HG03025 (cell line): ENCODE measurements at regions not wholly inside any gene's neighbourhood (a gene's known extent, or its start where the extent isn't known, plus 50 kb on each side); places are given as distances from the start of the nearest gene placed in this dataset.

Experiments used
- ATAC-seq: cut with Tn5 transposase; IDR thresholded peaks from one replicate; pipeline ENCODE4 v1.9.1; 2021; ENCODE audit warnings: mild to moderate bottlenecking, moderate library complexity; ENCODE audit not compliant: unreplicated experiment, low FRiP score

DNA sequence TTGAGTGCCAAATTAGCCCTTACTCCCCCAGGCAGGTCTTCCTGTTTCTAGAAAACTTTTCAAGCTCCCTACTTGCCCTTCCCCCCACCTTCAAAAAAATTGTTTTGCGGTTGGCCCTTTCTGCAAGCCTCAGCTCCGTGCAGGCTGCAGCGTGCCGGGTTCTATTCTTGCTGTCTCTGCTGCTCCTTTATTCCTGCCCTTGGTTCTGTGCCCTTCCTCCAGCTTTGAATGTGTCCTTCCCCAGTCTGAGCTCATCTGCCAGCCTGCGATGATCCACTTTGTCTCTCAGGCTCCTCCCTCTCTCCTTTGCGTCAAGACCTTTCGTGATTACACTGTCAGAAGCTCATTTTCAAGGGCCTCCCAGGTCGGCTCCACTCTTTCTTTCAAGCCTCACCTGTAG is 98.6 kb downstream of the IRF2BPL start:
- ATAC-seq = no peak

DNA sequence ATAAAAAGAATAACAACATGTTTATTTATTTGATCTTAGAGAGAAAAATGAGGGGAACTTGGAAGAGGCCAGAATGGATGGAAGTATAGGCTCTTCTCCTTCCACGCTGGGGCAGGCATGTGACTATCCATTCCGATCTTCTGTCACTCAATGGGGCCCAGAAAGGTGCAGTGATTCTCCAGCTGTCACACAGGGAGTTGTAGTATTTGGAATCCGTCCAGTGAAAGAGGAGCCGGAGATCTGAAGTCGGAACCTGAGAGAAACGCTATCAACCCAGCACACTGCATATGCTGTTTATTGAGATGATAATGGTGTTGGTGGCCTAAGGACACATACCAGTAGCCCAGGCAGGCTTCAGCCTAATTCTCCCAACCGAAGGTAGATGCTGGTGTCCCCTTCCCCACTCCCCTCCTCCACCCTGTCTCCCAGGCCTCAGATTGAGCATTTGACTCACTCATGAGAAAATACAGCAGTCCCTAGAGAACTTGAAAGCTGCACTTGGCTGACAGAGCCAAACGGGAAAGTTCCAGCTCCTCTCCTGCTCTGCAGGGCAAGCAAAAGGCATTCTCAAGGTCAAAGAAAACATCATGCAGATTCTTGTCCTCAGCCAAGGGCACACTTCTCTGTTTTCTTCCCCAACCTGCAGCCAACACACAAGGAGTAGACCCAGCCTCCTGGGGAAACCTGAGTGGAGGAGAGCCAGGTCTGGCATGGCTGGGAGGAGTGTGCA is 100.4 kb downstream of the IRF2BPL start:
- ATAC-seq = no peak

DNA sequence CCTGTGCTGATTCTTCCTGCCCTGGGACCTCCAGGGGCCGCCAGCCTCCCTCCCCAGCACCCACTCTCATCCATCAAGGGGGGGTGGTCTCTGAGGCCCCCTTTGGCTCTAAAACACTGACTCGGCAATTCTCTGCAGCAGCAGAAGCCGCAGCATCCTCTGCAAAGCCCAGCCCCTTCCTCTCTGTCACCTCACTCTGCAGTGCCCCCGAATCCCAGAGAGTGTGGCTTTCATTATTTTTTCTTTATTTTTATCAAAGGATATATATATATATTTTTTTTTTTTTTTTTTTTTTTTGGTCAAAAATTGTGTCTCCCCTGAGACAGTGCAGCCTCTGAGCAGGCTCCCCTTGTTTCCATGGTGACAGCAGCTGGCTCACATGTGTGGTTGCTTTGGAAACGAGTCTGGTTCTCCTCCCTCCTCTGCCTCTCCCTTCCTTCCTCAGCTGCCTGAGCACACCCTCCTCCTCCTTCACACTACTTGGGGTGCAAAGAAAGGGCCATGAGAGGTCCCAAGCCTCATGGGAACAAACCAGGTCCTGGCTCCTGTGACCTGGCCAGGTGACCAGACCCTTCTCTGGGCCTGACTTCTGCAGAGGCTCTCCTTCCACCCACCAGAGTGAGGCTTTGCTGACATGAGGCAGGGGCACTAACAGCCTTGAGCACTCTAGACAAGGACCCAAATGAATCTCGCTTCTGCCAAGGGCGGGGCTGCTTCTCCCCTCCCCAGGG is 100.5 kb downstream of the LRRC74A start:
- no peak for ATAC-seq

DNA sequence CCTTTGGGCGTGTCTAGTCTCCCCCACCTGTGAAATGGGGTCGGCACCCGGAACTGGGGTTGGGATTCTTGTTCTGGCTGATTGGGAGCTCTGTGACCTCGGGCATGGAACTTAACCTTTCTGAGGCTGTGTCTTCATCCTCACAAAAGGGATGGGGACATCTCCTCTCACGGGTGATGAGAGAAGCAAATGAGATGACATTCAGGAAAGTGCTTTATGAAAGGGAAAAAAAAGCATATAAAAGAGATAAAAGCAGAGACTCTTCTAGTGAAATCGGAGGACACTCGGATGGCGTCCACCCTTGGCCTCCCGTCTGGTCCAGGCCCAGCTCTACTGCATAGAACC is 98.9 kb downstream of the LRRC74A start:
- ATAC-seq = no peak

- no peak for ATAC-seq
Observed at GRCh38 chr14:76924371-76925096, 98.3 kb downstream of the LRRC74A start.

DNA sequence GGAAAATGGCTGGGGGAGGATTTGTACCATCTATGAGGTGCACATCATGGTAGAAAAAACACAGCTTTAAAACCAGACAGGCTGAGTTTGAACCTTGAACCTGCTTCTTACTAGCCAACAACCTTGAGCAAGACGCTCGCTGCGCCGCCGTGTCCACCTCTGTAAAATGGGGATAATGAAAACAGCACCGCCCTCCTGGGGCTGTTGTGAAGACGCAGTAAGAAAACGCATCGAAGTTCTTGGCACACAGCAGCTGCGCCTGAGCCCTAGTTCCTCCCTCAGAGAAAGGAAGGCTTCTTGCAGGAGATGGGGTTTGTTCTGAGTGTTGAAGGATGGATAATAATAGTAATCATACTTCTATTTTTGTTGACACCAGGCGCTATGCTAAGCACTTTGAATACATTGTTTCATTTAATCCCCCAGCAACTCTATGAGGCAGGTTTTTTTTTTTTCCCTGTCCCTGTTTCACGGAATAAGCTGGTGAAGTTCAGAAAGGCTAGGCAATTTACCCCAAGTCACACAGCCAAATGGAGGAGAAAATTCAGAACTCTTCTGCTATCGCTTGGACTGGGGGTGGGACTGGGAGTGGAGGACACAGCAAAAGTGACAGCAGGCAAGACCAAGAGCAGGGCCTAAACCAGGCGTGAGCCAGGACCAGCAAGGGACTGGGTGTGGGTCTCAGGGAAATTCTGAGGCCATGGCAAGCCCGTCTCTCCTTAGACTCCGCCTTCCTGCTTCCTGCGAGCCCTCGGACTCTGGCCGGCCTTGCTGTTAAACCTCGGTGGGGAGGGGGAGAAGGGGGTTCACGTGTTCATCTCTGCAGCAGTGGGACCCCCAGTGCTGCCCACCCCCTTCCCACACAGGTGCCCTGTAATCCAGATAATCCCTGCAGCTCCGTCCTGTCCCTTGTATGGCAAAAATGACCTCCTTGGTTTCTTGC is 97.5 kb downstream of the LRRC74A start:
- ATAC-seq = no peak

- no peak for ATAC-seq
Observed at GRCh38 chr14:76922584-76922983, 96.4 kb downstream of the LRRC74A start.

GRCh38 chr14:76922092-76922491 is 95.9 kb downstream of the LRRC74A start:
- ATAC-seq = no peak

DNA sequence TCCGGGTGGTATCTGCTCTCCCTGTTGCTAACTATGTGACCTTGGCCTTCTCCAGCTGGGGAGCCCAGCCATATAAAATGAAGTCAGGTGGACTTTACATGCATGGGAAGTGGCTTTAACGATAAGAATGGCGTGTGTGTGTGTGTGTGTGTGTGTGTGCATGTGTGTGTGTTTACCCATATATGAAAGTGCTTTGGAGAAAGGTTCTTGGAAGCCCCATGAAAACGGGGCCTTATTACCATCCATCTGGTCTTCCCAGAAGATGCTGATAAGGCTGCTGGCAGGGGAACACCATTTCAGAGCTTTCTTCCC is 94.8 kb downstream of the LRRC74A start:
- ATAC-seq = no peak

GRCh38 chr14:76920331-76921087 is 94.3 kb downstream of the LRRC74A start:
- ATAC-seq = no peak

DNA sequence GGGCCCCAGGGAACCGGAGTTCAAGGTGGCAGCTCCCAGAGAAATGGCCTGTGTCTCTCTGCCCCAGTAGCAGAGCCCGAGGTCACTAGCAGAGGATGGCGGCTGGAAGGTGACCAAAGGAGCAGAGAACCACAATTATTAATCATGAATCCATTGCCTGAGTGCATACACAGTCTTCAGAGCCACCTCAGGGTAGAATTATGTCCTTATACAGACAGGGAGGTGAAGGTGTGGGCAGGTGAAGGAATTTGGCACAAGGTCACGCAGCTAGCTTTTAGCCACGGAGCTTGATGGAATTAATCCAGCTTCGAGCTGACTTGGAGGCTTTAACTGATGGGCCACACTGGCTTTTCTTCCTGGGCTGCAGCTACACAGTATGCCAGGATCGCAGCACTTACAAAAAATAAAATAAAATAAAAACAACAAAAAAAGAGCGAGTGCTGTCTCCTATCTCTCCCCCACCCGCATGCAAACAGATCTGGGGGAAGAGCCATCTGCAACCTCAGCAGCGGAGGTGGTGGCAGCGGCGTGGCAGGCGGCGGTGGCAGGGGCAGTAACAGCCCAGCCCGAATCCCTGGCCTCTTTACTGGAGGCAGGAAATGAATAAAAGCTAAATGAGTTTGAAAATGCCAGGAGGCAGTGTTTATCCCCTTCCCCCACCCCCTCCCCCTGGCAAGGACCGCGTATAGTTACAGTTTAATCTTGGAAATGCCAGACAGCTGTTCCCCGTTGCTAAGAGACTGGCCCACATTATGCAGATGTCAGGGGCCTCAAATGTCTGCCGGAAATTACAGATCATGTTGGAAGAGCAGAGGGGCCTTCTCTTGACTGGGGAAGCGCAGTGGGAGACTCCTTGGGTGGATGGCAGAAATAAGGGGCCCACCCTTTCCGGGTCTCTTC is 93.5 kb downstream of the LRRC74A start:
- no peak for ATAC-seq
